Activated naive CD4-positive, alpha-beta T cell treated with anti-CD3 and anti-CD28 coated beads for 36 hours (primary cell): ENCODE measurements at regions not wholly inside any gene's neighbourhood (a gene's known extent, or its start where the extent isn't known, plus 50 kb on each side); places are given as distances from the start of the nearest gene placed in this dataset.

Source experiments
- CTCF ChIA-PET: fragments of 350-600 bp; sonication (Branson Sonifier 250); formaldehyde crosslinking; loops from one replicate; lab custom pipeline; 2021; ENCODE audit warnings: antibody characterized with exemption; lab: Charles Lee
- DNase-seq: peaks from one replicate; pipeline ENCODE4 v3.0.0-alpha.2; 2020
- H3K27ac Mint-ChIP-seq: one replicate; pipeline ENCODE4 v1.8.0; 2021; ENCODE audit warnings: mild to moderate bottlenecking, mixed read lengths
- H3K27me3 Mint-ChIP-seq: one replicate; pipeline ENCODE4 v1.8.0; 2021; ENCODE audit warnings: low read depth, mixed read lengths
- H3K36me3 Mint-ChIP-seq: one replicate; pipeline ENCODE4 v1.8.0; 2021; ENCODE audit warnings: low read depth, mixed read lengths
- H3K4me1 Mint-ChIP-seq: one replicate; pipeline ENCODE4 v1.8.0; 2021; ENCODE audit warnings: low read depth, mixed read lengths
- H3K4me3 Mint-ChIP-seq: one replicate; pipeline ENCODE4 v1.8.0; 2021; ENCODE audit warnings: mild to moderate bottlenecking, moderate library complexity, mixed read lengths
- H3K9me3 Mint-ChIP-seq: one replicate; pipeline ENCODE4 v1.8.0; 2021; ENCODE audit warnings: mixed read lengths
- intact Hi-C: fragments of 100-400 bp; cut with micrococcal nuclease; formaldehyde crosslinking; loops from one replicate; pipeline ENCODE4 v1.15.1; 2023

DNA sequence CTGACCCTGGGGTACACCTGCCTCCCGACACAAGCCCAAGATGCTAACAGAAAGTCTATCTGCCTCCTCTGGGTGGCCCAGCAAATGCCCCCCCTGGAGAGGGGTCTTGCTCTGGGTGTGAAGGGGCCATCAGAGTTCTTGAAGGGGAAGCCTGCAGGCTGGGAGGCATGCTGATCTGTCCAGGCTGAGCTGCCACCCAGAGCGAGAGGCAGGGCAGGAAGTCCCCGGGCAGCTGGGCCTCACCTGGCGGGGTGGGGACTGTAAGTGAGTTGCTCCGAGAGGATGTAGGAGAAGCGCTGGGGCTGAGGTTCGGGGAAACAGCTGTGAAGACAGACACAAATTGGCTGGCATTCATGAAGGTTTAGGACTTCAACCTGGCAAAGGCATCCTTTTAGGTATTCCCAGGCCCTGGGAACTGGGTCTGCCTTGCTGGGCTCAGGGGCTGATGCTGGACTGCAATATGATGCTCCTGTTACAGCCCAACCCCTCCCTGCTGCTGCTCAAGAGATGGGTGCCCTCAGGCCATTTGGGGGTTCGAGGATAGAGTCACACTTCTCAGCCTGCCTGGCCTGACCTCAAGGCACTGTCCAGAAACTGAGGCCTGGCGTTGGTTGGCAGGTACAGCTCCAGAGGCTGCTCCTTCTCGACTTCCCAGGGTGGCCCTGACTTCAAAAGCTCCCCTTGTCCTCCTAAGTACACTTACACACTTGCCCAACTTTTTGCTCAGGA is 60.2 kb upstream of the LYVE1 start:
- H3K36me3 Mint-ChIP-seq, result no peaks in the 10 kb centered on the region
- peaks cover 13% of the 10 kb centered on the region for H3K4me1 Mint-ChIP-seq
- peak; percentile 62 for DNase-seq
- no peak overlapping the region for H3K4me3 Mint-ChIP-seq
- CTCF ChIA-PET, result no interaction called here
- H3K27ac Mint-ChIP-seq, result no peak overlapping the region
- H3K9me3 Mint-ChIP-seq, result no peaks in the 10 kb centered on the region
- H3K27me3 Mint-ChIP-seq, result no peaks in the 10 kb centered on the region
- intact Hi-C loops, result no loop called here

DNA sequence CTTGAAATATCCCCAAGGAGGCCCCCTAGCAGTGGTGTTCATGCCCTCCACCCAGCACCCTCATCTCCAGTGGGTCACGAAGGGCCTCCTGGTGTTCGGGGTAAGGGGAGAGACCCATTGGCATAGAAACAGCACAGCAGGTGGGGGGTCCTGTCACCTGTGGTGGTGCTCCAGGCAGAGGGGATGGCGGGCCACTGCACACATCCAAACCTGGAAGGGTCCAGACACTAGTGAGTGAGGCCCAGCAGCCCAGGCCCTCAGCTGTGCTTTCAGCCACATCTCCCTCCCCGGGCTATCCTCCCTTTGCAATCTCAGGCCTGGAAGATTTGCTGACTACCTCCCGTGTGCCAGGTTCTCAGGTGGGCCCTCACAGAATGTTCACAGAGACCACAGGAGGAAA is 59.4 kb upstream of the LYVE1 start:
- Mint-ChIP-seq H3K4me3 (no peak overlapping the region), H3K27me3 (no peaks in the 10 kb centered on the region), H3K36me3 (no peaks in the 10 kb centered on the region), H3K9me3 (no peaks in the 10 kb centered on the region), H3K4me1 (peaks cover 22% of the 10 kb centered on the region), H3K27ac (no peak overlapping the region)
- intact Hi-C loops, result no loop called here
- CTCF ChIA-PET, result no interaction called here
- no peak for DNase-seq

DNA sequence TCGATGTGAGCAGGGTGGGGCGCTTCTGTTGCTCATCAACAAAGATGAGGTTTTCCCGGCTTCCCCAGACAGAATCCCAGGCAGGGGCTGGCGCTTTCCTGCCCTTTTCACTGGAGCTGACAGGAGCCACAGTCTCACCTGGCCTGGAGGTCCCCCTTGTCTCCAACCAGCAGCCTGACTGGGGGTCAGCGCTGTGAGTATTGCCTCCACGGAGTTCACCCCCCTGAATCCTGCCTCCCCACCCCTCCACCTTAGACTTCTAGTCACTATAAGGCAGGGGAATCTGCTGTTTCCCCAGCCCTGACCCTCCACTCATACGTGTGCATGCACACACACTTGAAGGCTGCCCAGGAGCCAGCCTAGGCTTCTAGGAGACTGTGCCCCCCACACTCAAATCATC is 58.8 kb upstream of the LYVE1 start:
- Mint-ChIP-seq H3K9me3 (no peaks in the 10 kb centered on the region), H3K4me1 (peaks cover 22% of the 10 kb centered on the region), H3K27ac (no peak overlapping the region), H3K4me3 (no peak overlapping the region), H3K27me3 (no peaks in the 10 kb centered on the region), H3K36me3 (no peaks in the 10 kb centered on the region)
- intact Hi-C loops, result no loop called here
- DNase-seq, result no peak
- CTCF ChIA-PET, result interaction anchor here (0.9 kb wide), 1 partner anchor 214 kb away, joined by 3 read pairs; no protein-coding TSS in a partner anchor

DNA sequence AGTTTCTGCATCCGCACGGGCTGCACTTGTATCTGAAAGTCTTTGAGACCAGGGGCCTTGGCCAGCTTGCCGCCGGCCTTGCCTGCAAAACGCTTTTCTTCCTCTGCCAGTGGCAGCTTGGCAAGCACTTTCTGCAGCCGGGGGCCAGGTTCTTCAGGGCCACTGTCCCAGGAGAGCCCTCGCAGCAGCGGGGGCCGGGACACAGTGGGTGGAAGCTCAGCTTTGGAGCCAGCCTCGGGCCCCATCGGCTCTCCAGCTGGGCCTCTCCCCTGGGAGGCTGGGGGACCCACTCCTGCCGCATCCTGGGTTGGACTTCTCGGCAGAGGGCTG is 57.5 kb upstream of the LYVE1 start:
- intact Hi-C loops, result no loop called here
- no peaks in the 10 kb centered on the region for H3K36me3 Mint-ChIP-seq

DNA sequence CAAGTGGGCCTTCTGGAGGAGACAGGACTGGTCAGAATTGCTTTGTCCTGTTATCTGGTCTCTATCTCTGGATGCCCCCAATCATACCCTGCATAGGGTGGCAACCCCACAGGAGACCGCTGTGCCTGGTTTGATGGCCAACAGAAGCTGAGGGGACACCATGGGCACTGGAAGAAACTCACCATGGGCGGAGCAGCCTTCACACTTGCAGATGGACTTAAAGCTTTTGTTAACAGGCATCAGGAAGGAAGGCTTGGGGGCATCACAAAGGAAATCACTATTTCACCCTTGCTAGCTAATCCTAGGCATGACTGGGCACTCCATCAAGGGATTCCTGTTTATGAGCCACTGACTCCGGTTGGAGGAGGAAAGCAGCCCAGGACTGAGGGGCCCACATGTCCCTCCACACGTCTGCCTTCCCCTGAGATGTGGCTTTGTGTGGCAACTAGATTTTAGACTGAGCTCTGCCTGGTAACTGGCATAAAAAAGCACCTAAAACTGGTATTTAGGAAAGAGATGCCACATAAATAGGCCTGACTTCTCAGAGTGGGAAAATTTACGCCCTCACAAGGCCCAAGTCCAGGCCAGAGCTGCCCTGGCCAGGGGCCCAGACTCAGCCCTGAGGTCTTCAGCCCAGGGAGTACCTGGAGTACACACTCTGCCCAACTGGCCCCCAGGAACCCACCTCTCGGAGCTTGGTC is 57.0 kb upstream of the LYVE1 start:
- H3K27ac Mint-ChIP-seq, result no peak overlapping the region
- H3K4me1 Mint-ChIP-seq, result peaks cover 22% of the 10 kb centered on the region

More for the DNA sequence above, 57.5 kb upstream of the LYVE1 start:
- no peak for DNase-seq
- Mint-ChIP-seq H3K27ac (no peak overlapping the region), H3K9me3 (no peaks in the 10 kb centered on the region), H3K27me3 (no peaks in the 10 kb centered on the region), H3K4me1 (peaks cover 22% of the 10 kb centered on the region), H3K4me3 (no peak overlapping the region)
- CTCF ChIA-PET, result interaction anchor here (1.3 to 3.7 kb wide), 2 partner anchors 28 to 85 kb away, joined by 4 to 15 read pairs; partner anchors contain the start of gene RNF141

DNA sequence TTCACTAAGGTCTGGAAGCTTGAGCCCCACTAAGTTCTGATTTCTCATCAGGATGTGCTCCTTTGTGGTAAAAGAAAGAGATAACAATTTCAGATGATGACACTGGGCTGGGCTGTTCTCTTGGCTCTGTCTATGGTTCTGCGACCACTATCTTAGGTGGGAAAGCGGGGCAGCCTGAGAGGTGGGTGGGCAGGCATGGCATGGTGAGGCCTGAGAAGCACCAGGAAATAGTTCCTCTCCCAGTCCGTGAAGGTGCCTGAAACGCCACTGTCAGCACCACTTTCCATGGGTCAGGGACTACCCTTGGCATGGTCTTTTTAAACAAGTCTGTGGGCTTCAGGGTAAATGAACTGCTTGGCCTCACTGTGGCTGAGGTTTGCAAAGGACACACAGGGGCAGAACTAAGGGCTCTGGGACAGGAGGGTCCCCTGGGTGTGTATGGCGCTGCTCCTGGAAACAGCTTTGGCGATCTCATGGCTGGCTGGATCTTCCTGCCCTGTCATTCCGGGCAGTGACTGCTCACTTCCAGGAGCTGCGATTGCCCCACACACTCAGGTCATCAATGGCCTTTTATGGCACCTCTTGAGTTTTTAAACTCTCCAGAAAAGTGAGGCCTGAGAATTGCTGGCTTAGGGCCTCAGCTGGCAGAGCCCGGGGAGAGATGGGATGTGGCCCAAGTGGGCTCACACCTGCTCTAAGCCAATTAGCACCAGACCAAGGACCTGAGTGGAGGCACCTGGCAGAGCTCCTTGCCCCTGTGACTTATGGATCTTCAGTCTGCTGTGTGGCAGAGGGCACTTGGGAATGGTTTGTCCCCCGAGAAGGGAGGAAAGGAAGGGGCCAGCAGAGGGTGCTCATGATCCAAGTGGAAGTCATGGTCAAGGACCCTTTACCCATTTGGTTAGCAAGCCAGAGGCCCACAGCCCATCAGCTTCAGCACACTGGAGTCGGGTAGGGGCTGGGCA is 55.6 kb upstream of the LYVE1 start:
- DNase-seq, result no peak
- CTCF ChIA-PET, result interaction anchor here (0.7 to 3.7 kb wide), 8 partner anchors 14 to 210 kb away, joined by 3 to 15 read pairs (median 4); partner anchors contain the start of gene RNF141
- Mint-ChIP-seq H3K4me1 (peaks cover 22% of the 10 kb centered on the region), H3K9me3 (no peaks in the 10 kb centered on the region), H3K27ac (peak overlapping the region; percentile 25), H3K4me3 (no peak overlapping the region), H3K27me3 (no peaks in the 10 kb centered on the region), H3K36me3 (no peaks in the 10 kb centered on the region)
- intact Hi-C loops, result loop anchor here (1.0 kb wide), 1 partner anchor 111 kb away; no protein-coding TSS in a partner anchor

More for the DNA sequence above, 57.0 kb upstream of the LYVE1 start:
- DNase-seq, result no peak
- Mint-ChIP-seq H3K36me3 (no peaks in the 10 kb centered on the region), H3K9me3 (no peaks in the 10 kb centered on the region), H3K4me3 (no peak overlapping the region), H3K27me3 (no peaks in the 10 kb centered on the region)
- intact Hi-C loops, result no loop called here
- CTCF ChIA-PET, result interaction anchor here (1.0 to 3.7 kb wide), 3 partner anchors 29 to 212 kb away, joined by 3 to 15 read pairs (median 4); partner anchors contain the start of gene RNF141

DNA sequence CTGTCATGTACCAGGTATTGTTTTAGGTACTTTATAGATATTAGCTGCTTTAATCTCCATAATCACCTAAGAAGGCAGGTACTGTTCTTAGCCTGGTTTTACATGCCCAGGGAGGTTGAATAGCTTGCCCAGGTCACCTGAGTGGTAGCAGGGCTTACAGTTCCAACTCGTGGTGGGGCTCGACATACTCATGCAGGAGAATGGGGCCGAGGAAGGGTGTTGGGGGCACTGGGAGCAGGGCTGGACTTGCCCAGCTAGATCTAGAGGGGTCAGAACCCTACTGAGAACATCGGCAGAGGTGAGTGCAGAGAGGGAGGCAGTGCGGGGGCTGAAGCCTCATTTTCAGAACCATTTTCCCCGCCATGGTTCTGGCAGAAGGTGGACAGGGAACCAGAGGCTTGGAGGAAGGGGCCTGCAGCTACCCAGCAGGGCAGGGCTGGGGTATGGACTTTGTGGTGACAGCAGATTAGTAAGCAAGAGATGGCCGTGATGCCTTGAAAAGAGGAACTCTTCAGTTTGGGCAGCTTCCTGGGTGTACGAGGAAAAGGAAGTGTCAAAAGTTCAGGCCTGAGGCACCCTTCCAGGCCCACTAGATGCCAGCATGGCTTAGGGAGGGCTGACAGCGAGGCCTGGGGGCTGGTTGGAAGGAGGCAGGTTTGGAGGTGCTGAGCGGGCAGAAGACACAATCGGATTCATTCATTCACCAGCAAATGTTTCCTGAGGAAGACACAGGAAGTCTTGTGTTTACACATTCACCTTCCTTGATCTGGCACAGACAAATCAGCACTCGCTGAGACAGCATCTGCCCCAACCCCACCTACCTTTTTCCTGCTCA is 54.7 kb upstream of the LYVE1 start:
- Mint-ChIP-seq H3K4me3 (no peak overlapping the region), H3K27ac (peak overlapping the region; percentile 25), H3K9me3 (no peaks in the 10 kb centered on the region), H3K27me3 (no peaks in the 10 kb centered on the region), H3K4me1 (peaks cover 17% of the 10 kb centered on the region), H3K36me3 (no peaks in the 10 kb centered on the region)
- intact Hi-C loops, result loop anchor here (1.0 kb wide), 1 partner anchor 112 kb away; no protein-coding TSS in a partner anchor
- DNase-seq, result peak; percentile 21
- CTCF ChIA-PET, result interaction anchor here (0.9 to 3.7 kb wide), 5 partner anchors 23 to 141 kb away, joined by 3 to 15 read pairs (median 4); partner anchors contain the start of gene RNF141

DNA sequence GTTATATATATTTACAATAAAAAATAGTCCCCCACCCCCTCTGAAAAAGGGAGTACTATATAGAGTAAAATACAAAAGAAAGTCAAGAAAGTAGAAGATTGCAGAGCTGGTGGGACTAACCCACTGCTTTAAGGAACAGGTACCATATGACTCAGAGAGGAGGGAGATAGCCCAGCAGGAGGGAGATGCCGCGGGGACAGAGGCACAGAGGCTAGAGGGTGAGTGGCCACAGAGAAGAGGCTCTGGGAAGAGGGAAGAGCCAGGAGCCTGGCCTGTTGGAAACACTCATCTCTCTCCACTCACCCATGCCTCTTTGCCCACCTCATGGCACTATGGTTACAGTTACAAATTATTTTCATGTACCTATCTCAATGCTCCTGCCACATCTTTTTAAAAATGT is 53.6 kb upstream of the LYVE1 start:
- H3K9me3 Mint-ChIP-seq, result no peaks in the 10 kb centered on the region
- intact Hi-C loops, result no loop called here
- no peak for DNase-seq
- H3K27ac Mint-ChIP-seq, result no peak overlapping the region
- H3K36me3 Mint-ChIP-seq, result no peaks in the 10 kb centered on the region
- H3K27me3 Mint-ChIP-seq, result no peaks in the 10 kb centered on the region
- peaks cover 17% of the 10 kb centered on the region for H3K4me1 Mint-ChIP-seq
- no peak overlapping the region for H3K4me3 Mint-ChIP-seq
- CTCF ChIA-PET, result no interaction called here

DNA sequence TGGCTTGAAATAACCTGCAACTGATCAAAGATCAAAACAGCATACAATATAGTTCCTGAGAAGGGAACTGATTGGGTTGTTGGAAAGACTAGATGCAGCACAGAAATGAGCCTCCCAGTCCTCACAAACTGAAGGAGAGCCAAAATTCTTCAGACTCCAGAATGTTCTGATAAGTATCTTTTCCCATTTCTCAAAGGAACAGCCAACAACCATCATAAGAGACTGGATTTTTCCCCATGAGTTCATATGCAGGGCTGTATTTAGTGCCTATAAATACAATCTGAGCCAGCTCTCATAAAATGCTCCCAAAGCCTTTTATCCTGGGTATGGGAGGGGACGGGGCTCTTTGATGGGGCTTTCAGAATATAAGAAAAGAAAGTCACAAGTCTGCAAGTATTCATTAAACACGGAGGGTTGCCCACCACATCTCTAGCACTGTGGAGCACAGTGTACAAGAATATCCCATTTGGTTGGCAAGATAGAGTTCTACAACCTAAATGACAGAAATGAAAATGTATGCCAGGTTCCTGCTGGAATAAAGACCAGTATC is 50.7 kb upstream of the LYVE1 start:
- Mint-ChIP-seq H3K27ac (no peak overlapping the region), H3K36me3 (no peaks in the 10 kb centered on the region), H3K9me3 (no peaks in the 10 kb centered on the region), H3K27me3 (no peaks in the 10 kb centered on the region), H3K4me1 (peaks cover 14% of the 10 kb centered on the region), H3K4me3 (no peak overlapping the region)
- intact Hi-C loops, result no loop called here
- no peak for DNase-seq
- CTCF ChIA-PET, result no interaction called here

DNA sequence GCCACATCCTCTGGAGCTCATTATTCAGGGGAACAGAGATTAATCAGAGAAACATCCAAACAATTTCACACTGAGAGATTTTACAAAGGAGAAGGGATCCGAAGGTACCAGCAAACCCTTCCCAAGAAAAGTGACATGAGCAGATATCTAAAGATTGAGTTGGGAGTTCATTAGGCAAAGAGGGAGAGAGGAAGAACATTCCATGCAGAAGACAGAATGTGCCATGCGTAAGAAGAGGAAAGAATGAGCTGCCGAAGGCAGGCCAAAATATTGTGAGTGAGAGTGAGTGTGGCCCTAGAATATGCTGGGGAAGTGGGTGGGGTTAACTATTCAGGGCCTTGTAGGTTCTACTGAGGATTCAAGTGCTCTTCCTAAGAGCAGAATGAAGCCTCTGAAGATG is 50.0 kb upstream of the LYVE1 start:
- CTCF ChIA-PET, result no interaction called here
- Mint-ChIP-seq H3K36me3 (no peaks in the 10 kb centered on the region), H3K4me1 (peaks cover 7% of the 10 kb centered on the region), H3K27ac (no peak overlapping the region), H3K27me3 (no peaks in the 10 kb centered on the region), H3K4me3 (no peak overlapping the region), H3K9me3 (no peaks in the 10 kb centered on the region)
- intact Hi-C loops, result no loop called here
- DNase-seq, result no peak
